GM12874 (cell line): ENCODE measurements at regions not wholly inside any gene's neighbourhood (a gene's known extent, or its start where the extent isn't known, plus 50 kb on each side); places are given as distances from the start of the nearest gene placed in this dataset.

ENCODE experiments used
- TF ChIP-seq, protein P1 (sequence below): IDR thresholded peaks from 2 replicates; pipeline ENCODE4 v1.5.1; 2011; ENCODE audit warnings: low read depth, mild to moderate bottlenecking, control low read depth, low read length, moderate library complexity; ENCODE audit not compliant: insufficient read depth

DNA sequence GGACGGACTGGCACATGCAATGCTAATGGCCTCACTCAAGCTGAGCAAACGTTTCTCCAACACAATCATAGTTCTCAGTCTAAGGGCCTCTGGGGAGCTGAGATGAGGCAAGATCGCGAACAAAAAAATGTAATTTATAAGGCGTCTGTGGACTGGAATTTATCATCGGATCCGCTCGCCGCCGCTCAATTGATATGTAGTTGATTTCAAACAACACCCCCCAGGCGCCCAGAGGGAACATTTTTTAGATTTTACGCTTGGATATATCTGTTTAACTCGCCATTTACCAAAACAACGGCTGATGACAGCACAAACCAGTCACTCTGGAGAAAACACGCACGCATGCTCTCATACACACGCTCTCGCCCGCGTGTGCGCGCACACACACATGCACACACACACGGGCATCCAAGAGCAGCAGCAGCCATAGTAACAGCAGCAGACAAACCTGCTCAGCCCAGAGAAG, 335.8 kb downstream of the SMAD2 start:
- TF ChIP-seq, protein P1, sequence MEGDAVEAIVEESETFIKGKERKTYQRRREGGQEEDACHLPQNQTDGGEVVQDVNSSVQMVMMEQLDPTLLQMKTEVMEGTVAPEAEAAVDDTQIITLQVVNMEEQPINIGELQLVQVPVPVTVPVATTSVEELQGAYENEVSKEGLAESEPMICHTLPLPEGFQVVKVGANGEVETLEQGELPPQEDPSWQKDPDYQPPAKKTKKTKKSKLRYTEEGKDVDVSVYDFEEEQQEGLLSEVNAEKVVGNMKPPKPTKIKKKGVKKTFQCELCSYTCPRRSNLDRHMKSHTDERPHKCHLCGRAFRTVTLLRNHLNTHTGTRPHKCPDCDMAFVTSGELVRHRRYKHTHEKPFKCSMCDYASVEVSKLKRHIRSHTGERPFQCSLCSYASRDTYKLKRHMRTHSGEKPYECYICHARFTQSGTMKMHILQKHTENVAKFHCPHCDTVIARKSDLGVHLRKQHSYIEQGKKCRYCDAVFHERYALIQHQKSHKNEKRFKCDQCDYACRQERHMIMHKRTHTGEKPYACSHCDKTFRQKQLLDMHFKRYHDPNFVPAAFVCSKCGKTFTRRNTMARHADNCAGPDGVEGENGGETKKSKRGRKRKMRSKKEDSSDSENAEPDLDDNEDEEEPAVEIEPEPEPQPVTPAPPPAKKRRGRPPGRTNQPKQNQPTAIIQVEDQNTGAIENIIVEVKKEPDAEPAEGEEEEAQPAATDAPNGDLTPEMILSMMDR, result no peak

GRCh38 chr18:47593744-47594472, 336.6 kb downstream of the SMAD2 start:
- TF ChIP-seq, protein P1, result no peak

- TF ChIP-seq, protein P1, result no peak
Observed at GRCh38 chr18:47591429-47591828, 339.0 kb downstream of the SMAD2 start.

DNA sequence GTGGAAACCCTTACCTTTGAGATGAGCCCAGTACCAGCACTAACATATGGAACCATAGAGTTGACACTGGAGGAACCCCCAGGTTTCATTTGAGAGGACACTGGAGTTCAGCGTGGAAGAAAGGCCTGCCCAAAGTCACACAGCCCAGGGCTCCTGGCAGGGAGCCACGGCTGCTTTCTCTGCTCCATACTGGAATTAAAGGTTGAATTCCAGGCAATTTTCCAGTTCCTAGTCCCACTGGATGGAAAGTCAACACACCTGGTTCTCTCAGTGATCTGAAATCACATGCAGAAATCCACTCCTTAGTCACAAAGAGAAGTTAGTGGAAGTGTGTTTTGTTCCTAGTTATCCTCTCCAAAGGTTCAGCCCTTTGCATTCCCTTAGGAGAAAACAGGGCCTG, 336.1 kb upstream of the SKOR2 start:
- TF ChIP-seq, protein P1, result no peak

- TF ChIP-seq, protein P1, result no peak
Observed at GRCh38 chr18:47586418-47587070, 335.1 kb upstream of the SKOR2 start.

- TF ChIP-seq, protein P1, result no peak
Observed at GRCh38 chr18:47585914-47586313, 334.5 kb upstream of the SKOR2 start.

- TF ChIP-seq, protein P1, result no peak
Observed at GRCh38 chr18:47585136-47585535, 333.7 kb upstream of the SKOR2 start.
